GM11168 (cell line): ENCODE measurements at regions not wholly inside any gene's neighbourhood (a gene's known extent, or its start where the extent isn't known, plus 50 kb on each side); places are given as distances from the start of the nearest gene placed in this dataset.

Experiments
- in situ Hi-C: fragments of 300-500 bp; cut with MboI; formaldehyde crosslinking; loops from one replicate; pipeline ENCODE4 v1.12.0; 2022; ENCODE audit warnings: low sequenced_read_pairs; ENCODE audit not compliant: unreplicated experiment

DNA sequence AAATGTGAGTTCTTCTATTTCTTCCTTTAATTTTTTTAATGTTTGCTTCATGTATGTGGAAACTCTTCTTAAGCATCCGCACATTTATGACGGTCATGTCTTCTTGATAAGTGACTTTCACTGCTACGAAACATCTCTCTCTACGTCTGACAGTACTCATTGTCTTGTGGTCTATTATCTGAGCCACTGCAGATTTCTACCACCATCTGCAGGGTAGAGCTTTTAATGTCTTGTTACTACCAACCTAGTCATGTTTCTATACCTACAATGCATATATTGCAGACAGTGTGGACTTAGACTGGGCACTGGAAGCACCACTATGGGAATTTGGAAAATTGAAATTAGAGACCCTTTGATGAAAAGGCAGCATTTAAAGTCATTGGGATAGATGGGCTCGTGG, 75.4 kb upstream of the ARHGEF7 start:
- in situ Hi-C loops: no loop called here

DNA sequence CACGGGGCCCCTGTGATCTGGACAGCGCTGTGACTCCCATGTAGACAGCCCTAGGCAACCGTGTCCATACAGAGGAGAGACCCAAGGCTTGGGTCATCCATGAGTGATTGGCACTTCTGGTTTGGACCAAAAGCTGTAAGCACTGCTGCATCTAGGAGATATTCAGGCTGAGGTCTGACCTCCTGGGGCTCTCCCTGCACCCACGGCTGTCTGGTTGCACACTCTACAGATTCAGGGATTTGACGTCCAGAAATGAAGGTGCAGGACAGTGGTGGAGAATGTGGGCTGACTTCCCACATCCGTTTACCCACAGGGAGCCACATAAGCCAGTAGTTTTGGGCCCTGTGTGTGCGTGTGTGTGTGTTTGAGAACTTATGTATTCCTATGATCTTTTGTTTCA, 76.2 kb upstream of the ARHGEF7 start:
- in situ Hi-C loops: no loop called here

DNA sequence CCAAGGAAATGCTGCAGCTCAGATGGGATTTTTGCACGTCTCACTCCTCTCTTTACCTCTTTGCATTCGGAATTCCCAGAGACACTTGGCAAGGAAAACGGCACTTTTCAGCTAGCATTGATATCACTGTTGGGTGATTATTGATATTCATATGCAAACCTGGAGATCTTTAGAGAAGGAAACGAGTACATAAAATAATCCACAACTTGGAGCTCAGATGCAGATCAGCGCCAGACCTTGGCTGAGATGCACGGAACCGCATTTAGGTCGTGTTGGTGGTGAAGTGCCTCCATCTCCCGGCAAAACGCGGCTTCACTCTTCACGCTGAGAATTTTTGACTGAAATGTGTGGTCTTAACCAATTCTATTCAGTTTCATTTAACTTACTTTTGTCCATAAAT, 77.2 kb upstream of the ARHGEF7 start:
- in situ Hi-C loops: no loop called here

DNA sequence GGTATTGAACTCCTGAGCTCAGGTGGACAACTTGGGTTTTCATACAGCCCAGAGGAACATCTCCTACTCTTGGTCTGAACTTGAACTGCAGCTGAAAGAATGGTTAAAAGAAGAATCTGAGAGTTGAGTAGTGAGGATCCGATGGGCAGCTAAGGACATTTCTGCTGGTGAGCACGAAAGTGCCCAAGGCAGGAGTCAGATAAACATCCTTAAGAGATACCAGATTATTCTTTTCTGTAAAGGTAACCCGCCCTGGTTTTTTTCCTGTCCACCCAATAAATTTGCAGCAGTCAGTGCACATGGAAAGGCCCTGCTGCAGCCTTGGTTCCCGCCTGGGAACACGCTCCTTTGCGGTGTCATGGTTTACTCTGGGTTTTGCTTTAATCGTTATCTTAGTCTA, 78.4 kb upstream of the ARHGEF7 start:
- in situ Hi-C loops: no loop called here

DNA sequence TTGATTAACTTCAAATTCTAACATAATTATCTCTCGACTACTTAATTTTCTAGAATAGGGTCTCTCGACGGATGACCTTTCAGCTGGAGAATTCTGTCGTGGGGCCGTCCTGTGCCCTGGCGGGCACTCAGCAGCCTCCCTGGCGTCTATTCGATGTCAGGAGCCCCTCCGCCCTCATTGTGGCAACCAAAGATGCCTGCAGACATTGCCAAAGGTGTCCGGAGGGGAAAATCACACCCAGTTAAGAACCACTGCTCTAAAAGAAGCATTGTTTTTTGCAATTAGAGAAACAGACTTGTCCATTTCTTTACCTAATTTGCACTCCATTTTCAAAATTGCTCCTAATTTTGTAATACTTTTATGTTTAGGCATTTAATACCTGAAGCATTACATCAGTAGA, 79.2 kb upstream of the ARHGEF7 start:
- in situ Hi-C loops: no loop called here

DNA sequence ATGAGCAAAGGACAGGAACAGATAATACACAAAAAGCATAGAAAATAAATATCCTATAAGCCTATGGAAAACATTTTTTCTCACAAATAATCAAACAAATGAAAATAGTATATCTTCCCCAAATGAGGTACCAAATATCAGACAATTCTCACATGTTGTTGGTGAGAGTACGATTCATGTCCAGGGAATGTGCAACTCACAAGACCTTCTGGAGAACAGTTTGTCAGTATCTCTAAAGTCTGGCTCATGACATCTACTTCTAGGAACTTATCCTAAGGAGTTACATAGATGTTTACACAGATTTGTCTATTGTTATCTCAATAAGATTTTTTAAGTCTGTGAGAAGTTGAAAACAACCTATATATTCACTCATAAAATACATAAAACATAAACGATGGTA, 80.3 kb upstream of the ARHGEF7 start:
- in situ Hi-C loops: no loop called here

DNA sequence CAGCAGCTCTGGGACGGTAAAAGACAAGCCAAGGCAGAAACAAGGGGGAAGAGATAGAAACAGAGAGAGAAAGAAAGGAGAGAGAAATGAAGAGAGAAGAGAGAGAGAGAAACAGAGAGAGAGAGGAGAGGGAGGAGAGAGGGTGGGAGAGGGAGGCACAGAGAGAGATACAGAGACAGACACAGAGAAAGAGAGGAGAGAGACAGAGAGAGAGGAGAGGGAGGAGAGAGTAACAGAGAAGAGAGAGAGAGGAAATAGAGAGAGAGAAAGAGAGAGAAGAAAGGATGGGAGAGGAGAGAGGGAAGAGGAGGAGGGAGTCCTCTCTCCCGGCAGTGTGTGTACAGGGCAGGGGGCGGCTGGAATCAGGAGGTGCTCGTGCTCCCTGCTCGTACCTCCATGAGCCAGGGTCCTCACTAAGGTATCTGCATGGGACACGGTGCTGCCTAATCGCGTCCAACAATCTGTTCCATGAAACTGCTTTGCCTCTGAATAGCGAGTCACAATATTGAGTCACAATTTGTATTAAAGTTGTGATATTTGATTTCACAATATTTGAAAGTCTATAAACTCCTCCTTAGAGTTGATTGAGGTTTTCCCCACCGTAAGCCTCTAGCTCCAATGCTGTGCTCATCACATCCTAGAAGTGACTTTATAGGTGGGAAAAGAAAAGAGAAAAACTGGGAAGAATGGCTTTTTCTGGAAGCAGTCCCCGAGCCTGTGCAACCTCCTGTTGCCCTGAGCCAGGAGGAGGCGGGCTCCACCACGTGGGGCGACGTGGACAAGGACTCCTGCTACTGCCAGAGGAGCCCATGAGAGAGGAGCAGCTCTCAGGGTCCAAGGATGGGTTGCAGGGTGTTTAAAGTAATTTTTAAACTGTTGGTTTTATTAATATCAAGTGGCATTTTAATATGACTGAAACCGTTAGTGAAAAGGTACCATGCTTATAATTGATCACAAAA, 81.7 kb upstream of the ARHGEF7 start:
- in situ Hi-C loops: no loop called here

DNA sequence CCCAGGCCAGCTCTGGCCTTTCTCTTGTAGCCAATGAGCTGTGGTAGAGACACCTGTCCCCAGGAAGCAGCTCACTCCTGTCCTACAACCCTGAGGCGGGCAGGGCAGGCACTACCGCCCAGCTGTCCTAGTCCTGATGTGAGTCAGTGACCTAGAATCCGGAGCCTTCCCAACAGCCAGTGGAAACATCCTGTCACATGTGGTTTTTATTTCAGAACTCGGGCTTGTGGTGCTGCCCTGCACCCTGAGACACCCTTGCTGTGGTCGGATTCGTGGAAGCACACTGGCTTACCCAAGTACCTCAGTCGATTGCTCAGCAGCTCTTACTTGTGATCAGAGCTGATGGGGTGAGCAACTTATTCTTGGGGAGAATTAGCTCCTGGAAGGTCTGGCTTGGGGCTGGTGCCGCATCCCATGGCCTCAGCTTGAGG, 83.6 kb upstream of the ARHGEF7 start:
- in situ Hi-C loops: no loop called here

DNA sequence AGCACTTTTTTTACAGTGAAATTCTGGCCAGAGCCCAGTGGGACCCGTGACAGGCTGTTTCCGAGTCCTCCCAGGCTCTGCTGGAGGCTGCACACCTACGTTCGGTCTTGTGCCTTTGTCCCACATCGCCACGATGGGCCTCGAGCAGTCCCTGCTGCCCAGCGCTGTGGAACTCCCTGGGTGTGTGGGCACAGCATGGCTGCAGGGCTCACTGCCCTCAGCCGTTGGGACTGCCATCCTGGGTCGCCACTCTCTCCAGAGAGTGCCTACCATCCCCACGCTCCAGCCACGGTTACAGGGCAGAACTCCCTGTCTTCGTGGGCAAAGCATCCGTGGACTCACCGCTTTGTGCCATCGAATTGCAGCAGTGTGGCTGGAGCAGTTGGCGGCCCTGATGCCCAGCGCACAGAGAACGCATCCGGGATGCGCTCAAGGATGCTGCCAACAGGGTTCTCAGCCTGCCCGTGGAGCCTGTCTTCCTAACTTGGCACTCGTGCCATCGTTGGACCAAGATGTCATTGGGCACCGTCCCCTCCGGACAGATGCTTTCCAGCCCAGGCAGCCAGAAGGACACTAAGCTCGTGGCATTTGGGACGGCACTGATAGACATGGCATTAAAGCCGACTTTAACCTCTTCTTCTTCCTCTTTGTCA, 85.0 kb upstream of the ARHGEF7 start:
- in situ Hi-C loops: no loop called here

DNA sequence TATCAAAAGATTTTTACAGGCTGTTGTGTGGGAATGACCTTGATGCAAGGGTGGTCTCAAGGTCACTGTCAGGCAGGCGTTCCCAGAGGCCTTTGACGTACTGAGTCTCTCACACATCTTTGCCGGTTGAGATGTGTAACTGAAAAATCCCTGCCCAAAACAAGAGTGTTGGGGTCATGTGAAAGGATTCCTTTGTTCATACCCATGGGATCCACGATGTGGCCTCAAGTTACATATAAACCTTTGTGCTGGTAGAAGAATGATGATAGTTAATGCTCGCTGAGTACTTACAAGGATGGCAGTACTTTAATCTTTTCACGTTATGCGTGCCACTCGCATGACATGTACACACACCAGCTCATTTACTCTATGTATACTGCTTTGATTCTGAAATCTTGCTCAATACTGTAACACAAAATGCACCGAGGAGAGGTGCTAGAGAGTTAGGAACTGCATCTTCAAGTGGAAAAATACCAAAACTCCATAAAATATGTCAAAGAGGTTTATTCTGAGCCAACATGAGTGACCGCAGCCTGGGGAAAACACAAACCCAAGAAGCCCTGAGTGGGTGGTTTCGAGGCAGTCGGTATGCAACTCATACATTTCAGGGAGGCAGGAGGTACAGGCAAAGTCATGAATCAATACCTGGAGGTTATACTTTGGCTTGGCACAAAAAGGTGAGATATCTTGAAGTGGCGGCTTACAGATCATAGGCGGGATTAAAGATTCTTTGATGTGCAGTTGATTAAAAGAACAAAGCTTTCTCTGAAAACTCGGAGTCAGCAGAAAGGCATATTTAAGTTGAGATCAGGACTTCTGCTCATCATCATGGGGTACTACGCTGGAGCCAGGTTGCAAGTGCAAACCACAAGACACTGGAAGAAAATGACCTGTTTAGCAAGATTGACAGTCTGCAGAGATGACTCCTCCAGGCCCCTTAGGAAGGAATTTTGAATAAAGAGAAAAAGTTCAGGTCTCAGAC, 87.4 kb upstream of the ARHGEF7 start:
- in situ Hi-C loops: no loop called here

DNA sequence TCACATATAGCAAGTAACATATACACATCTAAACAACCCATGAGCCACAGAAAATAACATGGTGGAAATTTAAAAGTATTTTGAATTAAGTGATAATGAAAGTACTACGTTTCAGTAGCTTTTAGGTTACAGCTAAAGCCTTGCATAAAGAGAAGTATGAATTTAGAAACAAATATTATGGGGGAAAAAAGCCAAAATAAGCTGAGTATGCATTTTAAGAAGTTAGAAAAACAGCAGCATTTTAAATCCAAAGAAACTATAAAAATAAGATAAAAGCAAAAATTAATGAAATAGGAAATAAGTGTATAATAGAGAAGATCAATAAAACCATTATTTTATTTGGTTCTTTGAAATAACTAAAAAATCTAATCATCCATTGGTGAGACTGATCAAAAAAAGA, 89.8 kb upstream of the ARHGEF7 start:
- in situ Hi-C loops: no loop called here

DNA sequence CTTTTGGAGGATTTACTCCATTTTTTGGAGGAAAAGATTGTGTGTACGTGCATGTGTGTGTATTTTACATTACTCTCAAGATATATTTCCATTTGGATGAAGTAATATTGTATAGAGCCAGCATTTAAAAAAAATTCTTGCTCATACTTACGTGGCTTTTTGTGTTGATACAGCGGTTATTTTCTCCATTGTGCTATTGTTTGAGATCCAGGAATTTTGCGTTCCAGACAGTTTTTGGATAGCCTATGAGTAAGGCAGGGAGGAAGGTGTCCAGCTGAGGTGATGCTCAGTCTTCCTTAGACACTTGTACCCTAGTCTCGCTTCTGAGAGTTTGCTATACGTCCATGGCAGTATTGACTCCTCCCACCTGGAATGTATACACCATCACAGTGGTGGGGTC, 92.2 kb upstream of the ARHGEF7 start:
- in situ Hi-C loops: no loop called here

DNA sequence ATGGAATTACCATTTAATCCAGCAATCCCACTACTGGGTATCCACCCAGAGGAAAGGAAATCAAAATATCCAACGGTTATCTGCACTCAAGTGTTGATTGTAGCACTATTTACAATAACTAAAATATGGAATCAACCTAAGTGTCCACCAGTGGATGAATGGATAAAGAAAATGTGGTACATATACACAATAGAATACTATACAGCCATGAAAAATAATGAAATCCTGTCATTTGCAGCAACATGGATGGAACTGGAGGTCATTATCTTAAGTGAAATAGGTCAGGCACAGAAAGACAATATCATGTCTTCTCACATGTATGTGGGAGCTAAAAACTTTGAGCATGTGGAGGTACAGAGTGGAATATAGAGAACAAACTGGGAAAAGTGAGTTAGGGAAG, 92.9 kb upstream of the ARHGEF7 start:
- in situ Hi-C loops: no loop called here

DNA sequence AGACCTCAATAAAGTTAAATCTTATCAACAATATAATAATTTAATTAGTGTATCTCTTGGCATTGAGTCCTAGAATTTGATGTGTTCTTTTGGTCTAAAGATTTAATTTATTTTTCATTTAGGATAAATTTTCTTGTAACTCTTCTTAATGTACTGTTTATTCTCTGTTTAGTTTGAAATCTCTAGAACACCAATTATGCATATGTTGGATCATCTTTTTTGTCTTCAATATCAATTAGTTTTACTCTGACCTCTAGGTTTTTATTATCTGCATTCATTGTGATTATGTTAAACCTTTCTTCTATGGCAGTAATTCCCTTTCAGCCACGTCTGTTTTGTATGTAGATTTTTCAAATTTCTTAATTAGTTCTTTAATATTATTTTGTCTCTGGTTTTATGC, 93.8 kb upstream of the ARHGEF7 start:
- in situ Hi-C loops: no loop called here

DNA sequence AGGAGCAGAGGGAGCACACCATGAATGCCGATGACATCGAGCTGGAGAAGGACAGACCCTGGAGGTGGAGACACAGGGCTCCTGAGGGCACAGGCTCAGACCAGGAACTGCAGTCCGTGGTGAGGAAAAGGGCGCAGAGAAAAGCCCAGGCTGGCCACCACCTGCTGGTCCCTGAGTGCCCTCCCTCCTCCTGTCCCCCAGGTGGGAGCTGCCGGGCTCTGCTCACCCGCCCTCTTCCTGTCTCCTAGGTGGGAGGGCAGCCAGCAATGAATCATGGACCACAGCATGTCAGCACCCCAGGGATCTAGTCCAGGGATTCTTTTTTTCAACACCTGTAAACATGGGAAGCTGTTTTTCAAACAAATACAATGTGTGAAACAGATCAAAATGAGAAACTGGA, 94.6 kb upstream of the ARHGEF7 start:
- in situ Hi-C loops: no loop called here

DNA sequence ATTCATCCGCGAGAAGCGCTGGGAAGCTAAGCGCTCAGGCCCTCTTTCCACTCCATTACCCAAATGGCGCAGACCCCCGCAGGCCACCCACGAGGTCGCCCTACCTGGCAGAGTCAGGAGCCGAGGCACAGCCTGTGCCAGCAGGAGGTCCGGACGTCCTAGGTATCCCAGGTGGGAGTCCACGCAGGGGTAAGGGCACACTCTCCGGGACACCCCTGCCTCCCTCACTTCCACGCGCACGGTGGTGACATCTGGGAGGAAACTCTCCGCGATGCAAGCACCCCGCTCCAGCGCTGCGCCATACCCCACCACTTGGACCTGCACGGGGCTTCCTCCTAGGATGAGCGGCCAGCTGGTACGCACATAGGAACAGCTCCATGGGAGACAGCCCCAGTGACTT, 95.1 kb upstream of the ARHGEF7 start:
- in situ Hi-C loops: no loop called here

DNA sequence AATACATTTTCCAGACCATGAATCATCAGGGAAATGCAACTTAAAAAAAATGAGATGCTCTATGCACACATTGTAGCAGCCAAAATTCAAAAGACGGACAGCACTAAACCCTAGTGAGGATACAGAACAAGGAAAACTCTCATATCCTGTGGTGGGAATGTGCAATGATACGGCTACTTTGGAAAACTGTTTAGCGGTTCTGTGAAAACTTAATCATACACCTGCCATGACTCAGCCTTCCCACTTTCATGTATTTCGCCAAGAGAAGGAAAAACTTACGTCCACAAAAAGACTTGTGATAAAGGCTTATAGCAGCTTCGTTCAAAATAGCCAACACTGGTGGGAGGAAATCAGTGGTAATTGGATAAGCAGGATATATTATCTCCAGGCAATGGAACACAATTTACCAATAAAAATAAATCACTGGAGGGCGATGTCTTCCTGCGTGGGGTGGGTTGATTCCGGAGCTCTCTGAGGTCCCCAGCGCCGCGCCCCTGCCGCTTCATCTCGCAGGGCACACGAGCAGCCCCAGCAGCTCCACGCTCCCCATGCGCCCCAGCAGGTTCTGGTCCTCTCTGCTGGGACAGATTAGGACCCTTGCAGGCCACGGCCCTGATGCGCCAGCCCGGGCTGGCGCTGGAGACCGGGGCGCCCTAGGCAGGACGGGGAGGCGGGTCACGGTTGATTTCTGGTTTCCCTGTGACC, 97.2 kb upstream of the ARHGEF7 start:
- in situ Hi-C loops: no loop called here

DNA sequence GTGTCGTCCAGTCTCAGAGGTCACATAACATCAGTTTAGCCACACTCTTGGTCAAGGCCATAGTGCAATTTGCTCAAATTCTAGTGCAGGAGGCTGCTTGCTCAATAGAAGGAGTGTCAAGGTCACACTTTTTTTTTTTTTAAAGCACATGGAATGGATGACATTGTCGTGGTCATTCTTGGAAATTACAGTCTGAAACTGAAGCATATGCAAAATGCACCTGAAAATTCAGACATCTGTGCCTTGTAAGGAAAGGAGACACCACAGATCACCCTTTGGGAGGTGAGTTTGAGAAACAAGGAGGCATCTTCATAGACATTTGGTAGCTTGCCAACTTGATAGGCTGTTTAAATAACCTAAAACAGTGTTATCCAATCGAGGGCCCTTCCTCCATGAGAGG, 98.3 kb upstream of the ANKRD10 start:
- in situ Hi-C loops: no loop called here

DNA sequence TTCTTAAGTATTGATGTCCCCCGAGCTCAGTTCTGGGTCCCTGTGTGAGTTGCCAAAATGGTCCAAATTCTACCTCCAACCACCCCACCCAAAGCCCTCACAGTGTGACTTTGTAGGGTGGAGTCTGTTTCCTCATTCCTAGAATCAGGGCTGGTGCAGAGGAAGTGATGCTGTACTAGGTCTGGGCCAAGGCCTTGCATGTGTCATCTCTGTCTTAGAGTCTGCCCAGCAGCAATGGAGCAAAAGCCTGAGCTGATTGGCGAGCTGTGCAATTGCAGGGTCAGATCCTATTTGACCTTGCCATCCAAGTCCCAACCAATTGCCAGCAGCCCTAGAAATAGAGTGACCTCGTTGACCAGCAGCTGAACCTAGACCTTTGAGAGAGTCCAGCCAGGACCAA, 97.0 kb upstream of the ANKRD10 start:
- in situ Hi-C loops: no loop called here

DNA sequence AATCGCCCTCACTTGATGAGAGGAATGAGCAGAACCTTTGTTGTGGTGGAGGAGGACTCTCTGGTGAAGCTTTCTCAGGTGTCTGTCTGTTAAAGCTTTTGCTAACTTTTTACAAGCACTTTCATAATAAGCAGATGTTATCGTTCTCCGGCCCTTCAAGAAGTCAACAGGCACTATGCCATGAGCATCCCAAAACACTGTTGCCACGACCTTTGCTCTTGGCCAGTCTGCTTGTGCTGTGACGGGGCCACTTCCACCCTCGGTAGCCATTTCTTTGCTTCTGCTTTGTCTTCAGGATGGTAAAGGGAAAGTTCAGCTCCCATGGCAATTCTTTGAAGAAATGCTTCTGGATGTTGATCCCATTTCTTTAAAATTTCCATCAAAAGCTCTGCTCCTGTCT, 93.5 kb upstream of the ANKRD10 start:
- in situ Hi-C loops: no loop called here
